IMR-90 (cell line): ENCODE measurements at regions not wholly inside any gene's neighbourhood (a gene's known extent, or its start where the extent isn't known, plus 50 kb on each side); places are given as distances from the start of the nearest gene placed in this dataset.

Experiments
- ATAC-seq: fragments of 200-7000 bp; cut with Tn5 transposase; 2 replicates; pipeline ENCODE4 v1.9.1; 2020; ENCODE audit warnings: low read depth, mild to moderate bottlenecking, moderate library complexity
- BruUV-seq: library from RNA; stranded (reverse); fragments of 400-500 nt; replicated peaks from 2 replicates; lab custom pipeline; 2021; lab: Mats Ljungman, UMichigan
- CTCF ChIA-PET: fragments of 300-600 bp; formaldehyde crosslinking; extraction: SDS; loops from one replicate; lab custom pipeline; 2021; ENCODE audit warnings: antibody characterized with exemption; lab: Yijun Ruan, JAX
- POLR2A ChIA-PET: fragments of 300-600 bp; sonication (Branson Sonifier 250); formaldehyde crosslinking; loops from one replicate; lab custom pipeline; 2022; ENCODE audit warnings: antibody characterized with exemption; ENCODE audit not compliant: unreplicated experiment; lab: Charles Lee
- DNase-seq: peaks from one replicate; pipeline ENCODE4 v3.0.0; 2013
- H2AFZ ChIP-seq: replicated peaks from 2 replicates; pipeline ENCODE3; 2013; ENCODE audit warnings: low read length, mild to moderate bottlenecking; ENCODE audit not compliant: poor library complexity
- H2AK5ac ChIP-seq: 2 replicates; pipeline ENCODE4 v1.6.1; 2013; ENCODE audit warnings: low read depth, low read length, inconsistent platforms
- H2AK9ac ChIP-seq: replicated peaks from 2 replicates; pipeline ENCODE3; 2013; ENCODE audit warnings: mild to moderate bottlenecking, low read depth, low read length, moderate library complexity; ENCODE audit not compliant: poor library complexity
- H2BK120ac ChIP-seq: 2 replicates; pipeline ENCODE4 v1.6.1; 2013; ENCODE audit warnings: low read depth, low read length, inconsistent platforms
- H2BK15ac ChIP-seq: 3 replicates; pipeline ENCODE4 v1.6.1; 2013; ENCODE audit warnings: low read depth, low read length, inconsistent platforms
- H2BK20ac ChIP-seq: 2 replicates; pipeline ENCODE4 v1.6.1; 2013; ENCODE audit warnings: low read depth, mild to moderate bottlenecking, inconsistent platforms, low read length, moderate library complexity
- H2BK5ac ChIP-seq: 2 replicates; pipeline ENCODE4 v1.6.1; 2013; ENCODE audit warnings: mild to moderate bottlenecking, low read depth, low read length, inconsistent platforms; ENCODE audit not compliant: poor library complexity, severe bottlenecking
- H3K14ac ChIP-seq: replicated peaks from 2 replicates; pipeline ENCODE4 v1.6.1; 2013; ENCODE audit warnings: low read depth, low read length, inconsistent platforms
- H3K18ac ChIP-seq: 2 replicates; pipeline ENCODE4 v1.6.1; 2013; ENCODE audit warnings: low read depth, low read length, control low read depth
- H3K23ac ChIP-seq: 2 replicates; pipeline ENCODE4 v1.6.1; 2013; ENCODE audit warnings: low read depth, low read length, inconsistent platforms
- H3K27ac ChIP-seq: 2 replicates; pipeline ENCODE4 v1.5.1; 2013; ENCODE audit warnings: mild to moderate bottlenecking, control low read depth, low read length; ENCODE audit not compliant: insufficient read depth
- H3K27me3 ChIP-seq: 2 replicates; pipeline ENCODE4 v1.6.1; 2013; ENCODE audit warnings: low read length; ENCODE audit not compliant: control insufficient read depth, insufficient read depth
- H3K36me3 ChIP-seq: 2 replicates; pipeline ENCODE4 v1.6.1; 2013; ENCODE audit warnings: low read length, mixed read lengths; ENCODE audit not compliant: control insufficient read depth, insufficient read depth
- H3K4ac ChIP-seq: 2 replicates; pipeline ENCODE4 v1.6.1; 2013; ENCODE audit warnings: low read depth, low read length, inconsistent platforms
- H3K4me1 ChIP-seq: 2 replicates; pipeline ENCODE4 v1.6.1; 2013; ENCODE audit warnings: low read length, mixed read lengths; ENCODE audit not compliant: control insufficient read depth, insufficient read depth
- H3K4me2 ChIP-seq: 2 replicates; pipeline ENCODE4 v1.6.1; 2013; ENCODE audit warnings: low read depth, mild to moderate bottlenecking, control low read depth, low read length, moderate library complexity
- H3K4me3 ChIP-seq: 2 replicates; pipeline ENCODE4 v1.5.1; 2013; ENCODE audit warnings: low read depth, mild to moderate bottlenecking, control low read depth, low read length, moderate library complexity; ENCODE audit not compliant: insufficient read depth
- H3K56ac ChIP-seq: 2 replicates; pipeline ENCODE4 v1.6.1; 2013; ENCODE audit warnings: low read length, inconsistent platforms; ENCODE audit not compliant: insufficient read depth; ENCODE audit errors: extremely low read depth
- H3K79me1 ChIP-seq, 2 experiments: 2 replicates each; pipeline ENCODE4 v1.6.1; 2013; ENCODE audit warnings: low read length in 2 of 2, inconsistent platforms in 1 of 2, low read depth in 1 of 2
- H3K9ac ChIP-seq: 2 replicates; pipeline ENCODE4 v1.6.1; 2013; ENCODE audit warnings: low read depth, low read length, control low read depth
- H3K9me1 ChIP-seq: 2 replicates; pipeline ENCODE4 v1.6.1; 2013; ENCODE audit warnings: low read length, inconsistent platforms; ENCODE audit not compliant: insufficient read depth
- H3K9me3 ChIP-seq: 2 replicates; pipeline ENCODE4 v1.6.1; 2013; ENCODE audit warnings: low read length; ENCODE audit not compliant: control insufficient read depth, insufficient read depth
- H4K20me1 ChIP-seq: 2 replicates; pipeline ENCODE4 v1.6.1; 2013; ENCODE audit warnings: low read length, inconsistent platforms; ENCODE audit not compliant: insufficient read depth
- H4K5ac ChIP-seq: 2 replicates; pipeline ENCODE4 v1.6.1; 2013; ENCODE audit warnings: mild to moderate bottlenecking, low read depth, low read length, control low read depth
- H4K8ac ChIP-seq, 2 experiments: 2 replicates each; pipeline ENCODE4 v1.6.1; 2013; ENCODE audit warnings: low read depth in 2 of 2, low read length in 2 of 2, control low read depth in 1 of 2, inconsistent platforms in 1 of 2
- H4K91ac ChIP-seq: 2 replicates; pipeline ENCODE4 v1.6.1; 2013; ENCODE audit warnings: low read depth, low read length, inconsistent platforms; ENCODE audit not compliant: insufficient read depth
- BHLHE40 ChIP-seq: fragments of 150-350 bp; IDR thresholded peaks from 2 replicates; pipeline ENCODE4 v1.6.1; 2016; ENCODE audit warnings: mild to moderate bottlenecking, low read depth, low read length
- CHD1 ChIP-seq: IDR thresholded peaks from 2 replicates; pipeline ENCODE4 v1.6.1; 2012; ENCODE audit warnings: low read depth, low read length, improper control_type of control experiment
- FOS ChIP-seq: fragments of 150-350 bp; IDR thresholded peaks from 2 replicates; pipeline ENCODE4 v1.6.1; 2016; ENCODE audit warnings: low read depth, low read length
- MAFK ChIP-seq: IDR thresholded peaks from 2 replicates; pipeline ENCODE4 v1.6.1; 2012; ENCODE audit warnings: low read depth, low read length, improper control_type of control experiment
- MAZ ChIP-seq: IDR thresholded peaks from 2 replicates; pipeline ENCODE4 v1.6.1; 2012; ENCODE audit warnings: low read depth, mild to moderate bottlenecking, low read length, improper control_type of control experiment, moderate library complexity, borderline replicate concordance
- MXI1 ChIP-seq: IDR thresholded peaks from 2 replicates; pipeline ENCODE4 v1.6.1; 2012; ENCODE audit warnings: low read depth, mild to moderate bottlenecking, low read length, moderate library complexity, borderline replicate concordance
- NFE2L2 ChIP-seq: fragments of 150-350 bp; IDR thresholded peaks from 2 replicates; pipeline ENCODE4 v1.6.1; 2016; ENCODE audit warnings: low read depth, mild to moderate bottlenecking, low read length
- POLR2A ChIP-seq: IDR thresholded peaks from 2 replicates; pipeline ENCODE4 v1.6.1; 2012; ENCODE audit warnings: mild to moderate bottlenecking, low read depth, low read length
- RFX5 ChIP-seq: IDR thresholded peaks from 2 replicates; pipeline ENCODE4 v1.8.0; 2012; ENCODE audit warnings: low read depth, mild to moderate bottlenecking, low read length, moderate library complexity
- SMC3 ChIP-seq: fragments of 150-350 bp; IDR thresholded peaks from 2 replicates; pipeline ENCODE4 v1.6.1; 2016; ENCODE audit warnings: low read depth, mild to moderate bottlenecking, antibody characterized with exemption, low read length, moderate library complexity
- dilution Hi-C: fragments of 300-500 bp; cut with HindIII; formaldehyde crosslinking; loops from one replicate; pipeline ENCODE4 v1.14.3; 2018; ENCODE audit warnings: low sequenced_read_pairs; ENCODE audit not compliant: unreplicated experiment
- in situ Hi-C: fragments of 300-500 bp; cut with MboI; formaldehyde crosslinking; loops from 3 replicates; pipeline ENCODE4 v1.14.3; 2019; ENCODE audit warnings: low sequenced_read_pairs, inconsistent platforms, mixed read lengths
- intact Hi-C: fragments of 100-400 bp; cut with micrococcal nuclease; formaldehyde crosslinking; loops from 2 replicates; pipeline ENCODE4 v1.10.0; 2022
- TF ChIP-seq, protein P1 (sequence below): fragments of 150-350 bp; IDR thresholded peaks from 2 replicates; pipeline ENCODE4 v1.6.1; 2017; ENCODE audit warnings: mild to moderate bottlenecking, antibody characterized with exemption, low read length, low read depth
- TF ChIP-seq, protein P2 (sequence below): conservative IDR thresholded peaks from 2 replicates; pipeline ENCODE4 v1.5.1; 2012; ENCODE audit warnings: mild to moderate bottlenecking, low read depth, low read length, improper control_type of control experiment
- TF ChIP-seq, protein P3 (sequence below): fragments of 150-350 bp; IDR thresholded peaks from 2 replicates; pipeline ENCODE4 v1.6.1; 2016; ENCODE audit warnings: low read depth, mild to moderate bottlenecking, low read length, moderate library complexity, borderline replicate concordance

GRCh38 chr4:28151314-28151713 is 1290.7 kb downstream of the STIM2 start:
- H3K4ac ChIP-seq, result no peak overlapping the region
- in situ Hi-C loops, result no loop called here
- H2BK120ac ChIP-seq, result no peak overlapping the region
- no peaks in the 10 kb centered on the region for H3K79me1 ChIP-seq
- no peak overlapping the region for H3K18ac ChIP-seq
- H4K5ac ChIP-seq, result no peak overlapping the region
- no peak overlapping the region for H4K91ac ChIP-seq
- dilution Hi-C loops, result no loop called here
- no peak overlapping the region for H3K9ac ChIP-seq
- no peak for DNase-seq
- no peak overlapping the region for H2BK20ac ChIP-seq
- no peak overlapping the region for H3K23ac ChIP-seq
- no peak overlapping the region for H2BK15ac ChIP-seq
- H3K4me1 ChIP-seq, result no peaks in the 10 kb centered on the region
- ChIA-PET POLR2A (no interaction called here), CTCF (no interaction called here)
- H3K9me1 ChIP-seq, result no peaks in the 10 kb centered on the region
- H2AK9ac ChIP-seq, result no peak overlapping the region
- no peaks in the 10 kb centered on the region for H3K27me3 ChIP-seq
- H4K20me1 ChIP-seq, result no peaks in the 10 kb centered on the region
- H3K4me2 ChIP-seq, result no peak overlapping the region
- H3K56ac ChIP-seq, result no peak overlapping the region
- no peaks in the 10 kb centered on the region for H3K36me3 ChIP-seq
- intact Hi-C loops, result no loop called here
- no TSS peak for BruUV-seq
- TF ChIP-seq POLR2A (no peak), RFX5 (no peak), MXI1 (no peak), CHD1 (no peak), MAZ (no peak), NFE2L2 (peak; percentile 58), BHLHE40 (no peak), SMC3 (no peak), FOS (no peak), MAFK (peak; percentile 37; the same call in 1 of the 2 replicates)
- TF ChIP-seq, protein P1, sequence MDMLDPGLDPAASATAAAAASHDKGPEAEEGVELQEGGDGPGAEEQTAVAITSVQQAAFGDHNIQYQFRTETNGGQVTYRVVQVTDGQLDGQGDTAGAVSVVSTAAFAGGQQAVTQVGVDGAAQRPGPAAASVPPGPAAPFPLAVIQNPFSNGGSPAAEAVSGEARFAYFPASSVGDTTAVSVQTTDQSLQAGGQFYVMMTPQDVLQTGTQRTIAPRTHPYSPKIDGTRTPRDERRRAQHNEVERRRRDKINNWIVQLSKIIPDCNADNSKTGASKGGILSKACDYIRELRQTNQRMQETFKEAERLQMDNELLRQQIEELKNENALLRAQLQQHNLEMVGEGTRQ, result no peak
- TF ChIP-seq, protein P2, sequence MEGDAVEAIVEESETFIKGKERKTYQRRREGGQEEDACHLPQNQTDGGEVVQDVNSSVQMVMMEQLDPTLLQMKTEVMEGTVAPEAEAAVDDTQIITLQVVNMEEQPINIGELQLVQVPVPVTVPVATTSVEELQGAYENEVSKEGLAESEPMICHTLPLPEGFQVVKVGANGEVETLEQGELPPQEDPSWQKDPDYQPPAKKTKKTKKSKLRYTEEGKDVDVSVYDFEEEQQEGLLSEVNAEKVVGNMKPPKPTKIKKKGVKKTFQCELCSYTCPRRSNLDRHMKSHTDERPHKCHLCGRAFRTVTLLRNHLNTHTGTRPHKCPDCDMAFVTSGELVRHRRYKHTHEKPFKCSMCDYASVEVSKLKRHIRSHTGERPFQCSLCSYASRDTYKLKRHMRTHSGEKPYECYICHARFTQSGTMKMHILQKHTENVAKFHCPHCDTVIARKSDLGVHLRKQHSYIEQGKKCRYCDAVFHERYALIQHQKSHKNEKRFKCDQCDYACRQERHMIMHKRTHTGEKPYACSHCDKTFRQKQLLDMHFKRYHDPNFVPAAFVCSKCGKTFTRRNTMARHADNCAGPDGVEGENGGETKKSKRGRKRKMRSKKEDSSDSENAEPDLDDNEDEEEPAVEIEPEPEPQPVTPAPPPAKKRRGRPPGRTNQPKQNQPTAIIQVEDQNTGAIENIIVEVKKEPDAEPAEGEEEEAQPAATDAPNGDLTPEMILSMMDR, result no peak
- TF ChIP-seq, protein P3, sequence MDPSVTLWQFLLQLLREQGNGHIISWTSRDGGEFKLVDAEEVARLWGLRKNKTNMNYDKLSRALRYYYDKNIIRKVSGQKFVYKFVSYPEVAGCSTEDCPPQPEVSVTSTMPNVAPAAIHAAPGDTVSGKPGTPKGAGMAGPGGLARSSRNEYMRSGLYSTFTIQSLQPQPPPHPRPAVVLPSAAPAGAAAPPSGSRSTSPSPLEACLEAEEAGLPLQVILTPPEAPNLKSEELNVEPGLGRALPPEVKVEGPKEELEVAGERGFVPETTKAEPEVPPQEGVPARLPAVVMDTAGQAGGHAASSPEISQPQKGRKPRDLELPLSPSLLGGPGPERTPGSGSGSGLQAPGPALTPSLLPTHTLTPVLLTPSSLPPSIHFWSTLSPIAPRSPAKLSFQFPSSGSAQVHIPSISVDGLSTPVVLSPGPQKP, result no peak
- H3K14ac ChIP-seq, result no peak overlapping the region
- H3K9me3 ChIP-seq, result no peaks in the 10 kb centered on the region
- no peak for ATAC-seq
- H4K8ac ChIP-seq, result no peak overlapping the region
- H2AFZ ChIP-seq, result no peak overlapping the region
- H2AK5ac ChIP-seq, result no peak overlapping the region
- no peak overlapping the region for H3K27ac ChIP-seq
- no peak overlapping the region for H2BK5ac ChIP-seq
- no peak overlapping the region for H3K4me3 ChIP-seq
